NCI-H446 treated with DMSO at 0.1 percent for 48 hours (cell line): ENCODE measurements at regions not wholly inside any gene's neighbourhood (a gene's known extent, or its start where the extent isn't known, plus 50 kb on each side); places are given as distances from the start of the nearest gene placed in this dataset.
"Not testable (repeated sequence)": the region's sequence is repeated elsewhere in the genome, so short reads cannot be mapped to it uniquely, and the experiment has no call there.

Source experiments
- DNase-seq: peaks from one replicate; lab custom pipeline; 2025; lab: John Stamatoyannopoulos, UW

GRCh38 chr5:34096033-34096432 lies 53.0 kb upstream of the C1QTNF3 start:
- not testable (repeated sequence) for DNase-seq

- not testable (repeated sequence) for DNase-seq
Measured at GRCh38 chr5:34099891-34100290, 56.9 kb upstream of the C1QTNF3 start.

- DNase-seq = not testable (repeated sequence)
Measured at GRCh38 chr5:34101567-34101966, 58.6 kb upstream of the C1QTNF3 start.

- not testable (repeated sequence) for DNase-seq
Measured at GRCh38 chr5:34108897-34109296, 65.9 kb upstream of the C1QTNF3 start.

GRCh38 chr5:34124280-34124679 lies 81.3 kb upstream of the C1QTNF3 start:
- not testable (repeated sequence) for DNase-seq

- not testable (repeated sequence) for DNase-seq
Measured at GRCh38 chr5:34125354-34125753, 82.3 kb upstream of the C1QTNF3 start.

GRCh38 chr5:34126741-34127140 lies 83.7 kb upstream of the C1QTNF3 start:
- not testable (repeated sequence) for DNase-seq

- not testable (repeated sequence) for DNase-seq
Measured at GRCh38 chr5:34127818-34128217, 84.8 kb upstream of the C1QTNF3 start.

- DNase-seq = not testable (repeated sequence)
Measured at GRCh38 chr5:34128890-34129289, 85.9 kb upstream of the C1QTNF3 start.

GRCh38 chr5:34154988-34155387 lies 112.0 kb upstream of the C1QTNF3 start:
- DNase-seq = not testable (repeated sequence)

- not testable (repeated sequence) for DNase-seq
Measured at GRCh38 chr5:34156703-34157414, 113.8 kb upstream of the C1QTNF3 start.

GRCh38 chr5:34160904-34161303 lies 117.9 kb upstream of the C1QTNF3 start:
- DNase-seq = not testable (repeated sequence)

- DNase-seq = not testable (repeated sequence)
Measured at GRCh38 chr5:34171398-34171797, 128.4 kb upstream of the C1QTNF3 start.

- DNase-seq = not testable (repeated sequence)
Measured at GRCh38 chr5:34179453-34180190, 136.6 kb upstream of the C1QTNF3 start.

GRCh38 chr5:34180225-34180624 lies 137.2 kb upstream of the C1QTNF3 start:
- not testable (repeated sequence) for DNase-seq

GRCh38 chr5:34180940-34181614 lies 138.1 kb upstream of the C1QTNF3 start:
- not testable (repeated sequence) for DNase-seq

GRCh38 chr5:34185005-34185404 lies 142.0 kb upstream of the C1QTNF3 start:
- not testable (repeated sequence) for DNase-seq

- not testable (repeated sequence) for DNase-seq
Measured at GRCh38 chr5:34185572-34185971, 142.6 kb upstream of the C1QTNF3 start.

GRCh38 chr5:34186108-34186507 lies 143.1 kb upstream of the C1QTNF3 start:
- not testable (repeated sequence) for DNase-seq

GRCh38 chr5:34186865-34187264 lies 143.9 kb upstream of the C1QTNF3 start:
- DNase-seq = not testable (repeated sequence)

GRCh38 chr5:34187441-34187840 lies 144.4 kb upstream of the C1QTNF3 start:
- not testable (repeated sequence) for DNase-seq

GRCh38 chr5:34188001-34188822 lies 145.2 kb upstream of the C1QTNF3 start:
- not testable (repeated sequence) for DNase-seq
